Fibroblast of the aortic adventitia (primary cell): ENCODE measurements at regions not wholly inside any gene's neighbourhood (a gene's known extent, or its start where the extent isn't known, plus 50 kb on each side); places are given as distances from the start of the nearest gene placed in this dataset.
A peak's percentile ranks its signal among the peaks of the same experiment; 100 is the strongest.

Experiments
- DNase-seq: peaks from one replicate; pipeline ENCODE4 v3.0.0-alpha.2; 2010; ENCODE audit warnings: low read depth
- H3K4me3 ChIP-seq: 2 replicates; pipeline ENCODE4 v1.5.1; 2011; ENCODE audit warnings: low read depth, mild to moderate bottlenecking, control low read depth, low read length, moderate library complexity
- TF ChIP-seq, protein P1 (sequence below): IDR thresholded peaks from 2 replicates; pipeline ENCODE4 v1.5.1; 2011; ENCODE audit warnings: mild to moderate bottlenecking, low read length, control low read depth, inconsistent platforms; ENCODE audit not compliant: insufficient read depth

DNA sequence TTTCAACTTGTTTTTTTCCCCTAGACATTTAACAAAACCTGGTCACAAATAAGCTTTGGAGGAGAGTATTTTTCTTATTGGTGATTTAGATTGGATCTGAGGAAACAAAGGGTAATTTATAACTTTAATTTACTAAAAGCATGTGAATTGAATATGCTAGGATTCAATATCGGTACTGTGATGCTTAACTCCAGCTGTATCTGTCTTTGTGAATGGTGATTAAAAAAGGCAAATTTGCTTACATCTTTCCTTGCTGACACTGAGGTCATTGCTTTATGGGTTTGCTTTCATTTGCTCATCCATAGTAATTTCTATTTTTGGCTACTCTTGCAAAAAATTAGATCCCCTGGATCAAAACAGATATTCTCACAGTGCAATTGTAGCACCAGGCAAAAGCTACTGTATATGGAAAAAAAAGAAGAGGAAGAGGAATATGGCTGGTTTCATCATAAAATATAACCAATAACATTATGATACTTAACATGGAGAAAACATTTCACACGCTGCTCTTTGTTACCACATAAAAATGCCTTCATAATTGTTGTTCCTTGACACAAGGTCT is 832.0 kb upstream of the ZEB2 start:
- no peak overlapping the region for H3K4me3 ChIP-seq
- TF ChIP-seq, protein P1, sequence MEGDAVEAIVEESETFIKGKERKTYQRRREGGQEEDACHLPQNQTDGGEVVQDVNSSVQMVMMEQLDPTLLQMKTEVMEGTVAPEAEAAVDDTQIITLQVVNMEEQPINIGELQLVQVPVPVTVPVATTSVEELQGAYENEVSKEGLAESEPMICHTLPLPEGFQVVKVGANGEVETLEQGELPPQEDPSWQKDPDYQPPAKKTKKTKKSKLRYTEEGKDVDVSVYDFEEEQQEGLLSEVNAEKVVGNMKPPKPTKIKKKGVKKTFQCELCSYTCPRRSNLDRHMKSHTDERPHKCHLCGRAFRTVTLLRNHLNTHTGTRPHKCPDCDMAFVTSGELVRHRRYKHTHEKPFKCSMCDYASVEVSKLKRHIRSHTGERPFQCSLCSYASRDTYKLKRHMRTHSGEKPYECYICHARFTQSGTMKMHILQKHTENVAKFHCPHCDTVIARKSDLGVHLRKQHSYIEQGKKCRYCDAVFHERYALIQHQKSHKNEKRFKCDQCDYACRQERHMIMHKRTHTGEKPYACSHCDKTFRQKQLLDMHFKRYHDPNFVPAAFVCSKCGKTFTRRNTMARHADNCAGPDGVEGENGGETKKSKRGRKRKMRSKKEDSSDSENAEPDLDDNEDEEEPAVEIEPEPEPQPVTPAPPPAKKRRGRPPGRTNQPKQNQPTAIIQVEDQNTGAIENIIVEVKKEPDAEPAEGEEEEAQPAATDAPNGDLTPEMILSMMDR, result no peak
- DNase-seq, result no peak

DNA sequence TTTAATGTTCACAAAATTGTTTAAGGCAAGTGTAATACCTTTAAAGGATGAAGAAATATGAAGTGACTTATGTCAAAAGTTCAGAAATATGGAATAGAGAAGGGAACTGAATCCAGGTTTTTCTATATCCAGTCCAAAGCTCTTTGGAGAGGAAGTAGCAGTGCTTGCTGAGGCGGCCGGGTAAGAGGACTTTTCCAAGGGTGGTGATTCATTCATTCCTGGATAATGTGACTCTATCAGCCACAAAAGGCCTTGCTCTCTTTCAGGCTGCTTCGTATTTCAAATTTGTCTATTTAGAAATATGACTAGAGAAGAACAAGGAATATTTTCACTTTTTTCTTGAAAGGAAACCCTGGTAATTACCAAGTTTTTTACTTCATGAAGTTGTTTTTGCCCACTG is 830.1 kb upstream of the ZEB2 start:
- H3K4me3 ChIP-seq, result no peak overlapping the region
- TF ChIP-seq, protein P1, result no peak
- peak; percentile 67 for DNase-seq

DNA sequence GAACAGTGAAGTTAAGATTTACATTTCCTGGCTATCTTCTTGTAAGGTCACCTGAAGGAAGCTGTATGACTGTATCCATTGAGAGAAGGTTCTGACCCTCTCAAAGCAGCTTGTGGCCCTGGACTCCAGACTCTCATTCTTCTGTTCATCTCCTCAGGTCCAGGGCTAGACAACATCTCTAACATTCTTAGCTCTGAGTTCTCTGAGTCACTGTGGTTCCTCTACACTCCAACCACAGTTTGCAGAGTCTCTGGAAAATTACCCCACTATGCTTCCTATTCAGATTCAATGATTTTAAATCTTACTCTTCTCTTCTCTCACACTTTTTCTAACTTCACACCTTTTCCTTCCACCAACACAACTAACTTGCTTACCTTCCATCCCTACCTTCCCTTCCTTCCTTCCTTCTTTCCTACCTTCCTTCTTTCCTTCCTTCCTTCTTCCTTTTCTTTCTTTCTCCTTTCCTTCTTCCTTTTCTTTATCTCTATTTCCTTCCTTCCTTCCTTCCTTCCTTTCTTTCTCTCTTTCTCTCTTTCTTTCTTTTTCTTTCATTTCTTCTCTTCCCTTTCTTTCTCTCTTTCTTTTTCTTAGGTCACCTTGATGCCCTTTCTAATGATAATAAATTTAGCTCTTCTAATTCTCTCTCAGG is 824.3 kb upstream of the ZEB2 start:
- DNase-seq, result no peak
- H3K4me3 ChIP-seq, result no peak overlapping the region
- TF ChIP-seq, protein P1, result no peak

DNA sequence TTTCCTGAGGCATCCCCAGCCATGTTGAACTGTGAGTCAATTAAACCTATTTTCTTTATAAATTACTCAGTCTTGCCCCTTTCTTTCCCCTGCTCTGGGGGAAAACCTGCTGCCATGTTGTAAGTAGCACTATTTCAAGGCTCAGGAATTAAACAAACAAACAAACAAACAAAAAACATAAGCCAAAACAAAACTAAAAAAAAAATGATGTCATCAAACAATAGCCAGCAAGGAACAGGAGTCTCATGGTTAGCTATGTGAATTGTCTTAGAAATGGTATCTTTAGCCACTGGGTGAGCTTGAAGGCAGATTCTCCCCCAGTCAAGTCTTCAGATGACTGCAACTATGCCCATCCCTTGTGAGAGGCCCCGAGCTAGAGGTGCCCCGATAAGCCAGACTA is 823.4 kb upstream of the ZEB2 start:
- no peak for DNase-seq
- no peak overlapping the region for H3K4me3 ChIP-seq
- TF ChIP-seq, protein P1, result no peak

DNA sequence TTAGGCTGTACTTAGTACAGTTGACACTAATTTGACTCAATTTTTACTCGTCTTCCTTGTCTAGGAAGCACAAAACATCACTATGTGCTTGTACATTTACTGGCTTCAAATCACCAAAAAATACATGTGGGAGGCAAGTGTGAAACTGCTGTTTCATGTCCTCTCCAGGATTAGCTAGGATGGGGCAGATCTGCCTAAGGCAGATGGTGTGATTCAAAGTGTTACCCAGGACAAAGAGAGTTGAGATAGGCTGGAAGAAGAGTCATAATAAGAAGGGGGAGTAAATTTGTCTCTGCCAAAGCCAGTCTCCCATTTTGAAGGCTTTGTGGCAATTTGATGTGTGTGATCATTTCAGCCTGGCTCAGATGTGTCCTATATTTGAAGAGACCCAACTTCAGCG is 821.6 kb upstream of the ZEB2 start:
- no peak for DNase-seq
- H3K4me3 ChIP-seq, result no peak overlapping the region
- TF ChIP-seq, protein P1, result no peak

DNA sequence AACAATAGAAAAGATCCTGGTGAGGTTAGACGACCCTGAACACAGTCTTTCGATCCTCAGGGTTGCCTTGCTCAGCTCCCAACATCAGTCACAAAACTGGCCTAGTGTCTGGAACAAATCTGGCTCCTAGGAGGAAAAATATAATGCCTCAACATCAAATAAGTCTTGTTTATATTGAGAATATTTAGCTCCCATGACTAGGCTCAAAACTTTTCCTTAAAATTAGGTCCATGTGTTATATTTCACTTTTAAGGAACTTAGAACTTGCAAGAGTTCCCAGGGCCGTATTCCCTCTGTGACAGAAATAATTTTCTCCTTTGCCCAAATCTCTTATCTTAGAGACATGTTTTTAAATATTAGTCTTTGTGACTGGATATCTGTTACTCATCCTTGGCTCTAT is 819.7 kb upstream of the ZEB2 start:
- TF ChIP-seq, protein P1, result no peak
- H3K4me3 ChIP-seq, result no peak overlapping the region
- DNase-seq, result peak; percentile 31
